22Rv1 (cell line): ENCODE measurements at regions not wholly inside any gene's neighbourhood (a gene's known extent, or its start where the extent isn't known, plus 50 kb on each side); places are given as distances from the start of the nearest gene placed in this dataset.
"Not testable (repeated sequence)": the region's sequence is repeated elsewhere in the genome, so short reads cannot be mapped to it uniquely, and the experiment has no call there.

Experiments used
- CTCF ChIP-seq: fragments of 450-650 bp; IDR thresholded peaks from 2 replicates; pipeline ENCODE4 v1.5.1; 2017; ENCODE audit warnings: mild to moderate bottlenecking
- ZFX ChIP-seq: fragments of 450-650 bp; IDR thresholded peaks from 2 replicates; pipeline ENCODE4 v1.6.1; 2017; ENCODE audit warnings: antibody characterized with exemption, borderline replicate concordance

DNA sequence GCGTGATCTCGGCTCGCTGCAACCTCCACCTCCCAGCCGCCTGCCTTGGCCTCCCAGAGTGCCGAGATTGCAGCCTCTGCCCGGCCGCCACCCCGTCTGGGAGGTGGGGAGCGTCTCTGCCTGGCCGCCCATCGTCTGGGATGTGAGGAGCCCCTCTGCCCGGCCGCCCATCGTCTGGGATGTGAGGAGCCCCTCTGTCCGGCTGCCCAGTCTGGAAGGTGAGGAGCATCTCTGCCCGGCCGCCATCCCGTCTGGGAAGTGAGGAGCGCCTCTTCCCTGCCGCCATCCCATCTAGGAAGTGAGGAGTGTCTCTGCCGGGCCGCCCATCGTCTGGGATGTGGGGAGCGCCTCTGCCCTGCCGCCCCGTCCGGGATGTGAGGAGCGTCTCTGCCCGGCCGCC is 56.9 kb upstream of the FOXE1 start:
- not testable (repeated sequence) for TF ChIP-seq CTCF, ZFX
